Calu3 (cell line): ENCODE measurements at regions not wholly inside any gene's neighbourhood (a gene's known extent, or its start where the extent isn't known, plus 50 kb on each side); places are given as distances from the start of the nearest gene placed in this dataset.

Experiments
- BruUV-seq: library from RNA; stranded (reverse); fragments of 400-500 nt; replicated peaks from 2 replicates; lab custom pipeline; 2021; lab: Mats Ljungman, UMichigan
- CTCF ChIA-PET: fragments of 300-600 bp; sonication (Branson Sonifier 250); formaldehyde crosslinking; loops from one replicate; lab custom pipeline; 2022; ENCODE audit warnings: antibody characterized with exemption; lab: Charles Lee
- DNase-seq: peaks from one replicate; pipeline ENCODE4 v3.0.0; 2022
- H3K27ac Mint-ChIP-seq: one replicate; pipeline ENCODE4 v1.8.0; 2022; ENCODE audit warnings: mixed read lengths; ENCODE audit not compliant: unreplicated experiment
- H3K27me3 Mint-ChIP-seq: one replicate; pipeline ENCODE4 v1.8.0; 2022; ENCODE audit warnings: mixed read lengths; ENCODE audit not compliant: unreplicated experiment
- H3K36me3 Mint-ChIP-seq: one replicate; pipeline ENCODE4 v1.8.0; 2022; ENCODE audit warnings: mild to moderate bottlenecking, moderate library complexity, mixed read lengths; ENCODE audit not compliant: insufficient read depth, unreplicated experiment
- H3K4me1 Mint-ChIP-seq: one replicate; pipeline ENCODE4 v1.8.0; 2022; ENCODE audit warnings: mild to moderate bottlenecking, low read depth, mixed read lengths; ENCODE audit not compliant: unreplicated experiment
- H3K4me3 Mint-ChIP-seq: one replicate; pipeline ENCODE4 v1.8.0; 2022; ENCODE audit warnings: mild to moderate bottlenecking, low read depth, moderate library complexity, mixed read lengths; ENCODE audit not compliant: unreplicated experiment
- H3K9me3 Mint-ChIP-seq: one replicate; pipeline ENCODE4 v1.8.0; 2022; ENCODE audit warnings: low read depth, mixed read lengths; ENCODE audit not compliant: unreplicated experiment
- CTCF ChIP-seq: fragments of 200-600 bp; IDR thresholded peaks from one replicate; pipeline ENCODE4 v1.8.0; 2022; ENCODE audit warnings: antibody characterized with exemption; ENCODE audit not compliant: unreplicated experiment
- intact Hi-C: fragments of 100-400 bp; cut with micrococcal nuclease; formaldehyde crosslinking; loops from one replicate; pipeline ENCODE4 v1.10.0; 2022; ENCODE audit not compliant: unreplicated experiment

DNA sequence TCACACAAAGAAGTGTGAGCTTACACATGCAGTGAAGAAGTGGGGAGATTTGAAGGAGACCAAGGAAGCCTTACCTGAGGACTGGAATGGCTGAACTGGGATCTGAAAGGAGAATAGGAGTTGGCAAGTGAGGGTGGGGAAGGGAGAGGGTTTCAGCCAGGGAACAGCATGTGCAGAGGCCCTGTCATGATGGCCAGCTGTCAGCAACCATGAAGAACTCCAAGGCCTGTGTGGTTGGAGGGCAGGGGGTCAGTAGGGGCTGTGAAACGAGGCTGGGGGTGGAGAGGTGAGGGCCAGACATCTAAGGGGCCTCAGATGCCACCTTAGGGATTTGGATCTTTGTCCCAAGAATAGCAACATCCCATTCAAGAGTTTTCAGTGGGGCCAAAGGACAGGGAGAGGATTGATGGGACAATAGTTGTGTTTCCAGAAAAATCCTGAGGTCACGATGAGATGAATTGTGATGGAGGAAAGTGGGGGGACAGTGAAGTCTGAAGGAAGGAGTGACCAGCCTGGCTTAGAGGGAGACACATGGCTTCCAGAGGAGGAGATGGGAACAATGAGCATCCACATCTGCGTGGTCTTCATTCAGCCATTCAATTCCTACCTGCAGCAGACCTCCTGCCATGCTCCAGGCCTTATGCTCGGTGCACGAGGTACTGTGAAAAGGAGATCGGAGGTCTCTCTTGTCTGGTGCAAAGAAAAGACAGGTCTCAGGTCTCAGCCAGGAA is 187.6 kb downstream of the MATN1 start:
- BruUV-seq, result no TSS peak
- H3K9me3 Mint-ChIP-seq, result no peaks in the 10 kb centered on the region
- H3K4me3 Mint-ChIP-seq, result no peak overlapping the region
- DNase-seq, result no peak
- peaks cover 55% of the 10 kb centered on the region for H3K27me3 Mint-ChIP-seq
- H3K36me3 Mint-ChIP-seq, result no peaks in the 10 kb centered on the region
- H3K4me1 Mint-ChIP-seq, result no peaks in the 10 kb centered on the region
- TF ChIP-seq CTCF, result no peak
- CTCF ChIA-PET, result no interaction called here
- no peak overlapping the region for H3K27ac Mint-ChIP-seq
- intact Hi-C loops, result no loop called here

- H3K9me3 Mint-ChIP-seq, result no peaks in the 10 kb centered on the region
- BruUV-seq, result no TSS peak
These were observed 188.8 kb downstream of the MATN1 start for GRCh38 chr1:30534551-30534940.

GRCh38 chr1:30533796-30534550 is 189.4 kb downstream of the MATN1 start:
- CTCF ChIA-PET, result no interaction called here

More at GRCh38 chr1:30534551-30534940, 188.8 kb downstream of the MATN1 start:
- Mint-ChIP-seq H3K27me3 (peaks cover 43% of the 10 kb centered on the region), H3K36me3 (no peaks in the 10 kb centered on the region), H3K4me1 (no peaks in the 10 kb centered on the region), H3K4me3 (no peak overlapping the region), H3K27ac (no peak overlapping the region)
- CTCF ChIA-PET, result no interaction called here
- TF ChIP-seq CTCF, result no peak
- DNase-seq, result no peak
- intact Hi-C loops, result no loop called here

GRCh38 chr1:30533141-30533540 is 190.2 kb downstream of the MATN1 start:
- CTCF ChIA-PET, result no interaction called here

More at GRCh38 chr1:30533796-30534550, 189.4 kb downstream of the MATN1 start:
- no TSS peak for BruUV-seq
- TF ChIP-seq CTCF, result no peak
- Mint-ChIP-seq H3K4me1 (no peaks in the 10 kb centered on the region), H3K9me3 (no peaks in the 10 kb centered on the region), H3K27me3 (peaks cover 37% of the 10 kb centered on the region), H3K4me3 (no peak overlapping the region), H3K27ac (no peak overlapping the region), H3K36me3 (no peaks in the 10 kb centered on the region)
- intact Hi-C loops, result no loop called here
- DNase-seq, result no peak

More at GRCh38 chr1:30533141-30533540, 190.2 kb downstream of the MATN1 start:
- H3K36me3 Mint-ChIP-seq, result no peaks in the 10 kb centered on the region
- H3K27me3 Mint-ChIP-seq, result peaks cover 29% of the 10 kb centered on the region
- intact Hi-C loops, result no loop called here
- BruUV-seq, result no TSS peak
- H3K27ac Mint-ChIP-seq, result no peak overlapping the region
- TF ChIP-seq CTCF, result no peak
- no peak overlapping the region for H3K4me3 Mint-ChIP-seq
- H3K9me3 Mint-ChIP-seq, result no peaks in the 10 kb centered on the region
- H3K4me1 Mint-ChIP-seq, result no peaks in the 10 kb centered on the region
- DNase-seq, result no peak
